Keratinocyte (primary cell): ENCODE measurements at regions not wholly inside any gene's neighbourhood (a gene's known extent, or its start where the extent isn't known, plus 50 kb on each side); places are given as distances from the start of the nearest gene placed in this dataset.

Source experiments
- DNase-seq: peaks from one replicate; pipeline ENCODE4 v3.0.0-alpha.2; 2011; ENCODE audit warnings: low read depth, missing footprints, low spot score
- FAIRE-seq: peaks from 2 replicates; lab custom pipeline; 2011; peaks lifted over from hg19 to GRCh38; lab: Jason Lieb, UNC
- H2AFZ ChIP-seq: 2 replicates; pipeline ENCODE4 v1.6.0; 2012; ENCODE audit warnings: low read length, control low read depth, inconsistent platforms; ENCODE audit not compliant: control insufficient read depth
- H3K27ac ChIP-seq: 2 replicates; pipeline ENCODE4 v1.5.1; 2011; ENCODE audit warnings: low read length; ENCODE audit not compliant: control insufficient read depth, insufficient read depth
- H3K27me3 ChIP-seq: 3 replicates; pipeline ENCODE4 v1.6.0; 2011; ENCODE audit warnings: low read length; ENCODE audit not compliant: control insufficient read depth, insufficient read depth; ENCODE audit errors: extremely low read depth
- H3K36me3 ChIP-seq, 2 experiments: 2 replicates in 1 of 2; 3 replicates in 1 of 2; pipeline ENCODE4 v1.5.1; 2011; ENCODE audit warnings: low read length in 2 of 2, mild to moderate bottlenecking in 1 of 2; ENCODE audit not compliant: control insufficient read depth in 2 of 2, insufficient read depth in 2 of 2; ENCODE audit errors: extremely low read depth in 1 of 2
- H3K4me1 ChIP-seq: 3 replicates; pipeline ENCODE4 v1.5.1; 2011; ENCODE audit warnings: low read length; ENCODE audit not compliant: control insufficient read depth, insufficient read depth; ENCODE audit errors: extremely low read depth
- H3K4me2 ChIP-seq: 3 replicates; pipeline ENCODE4 v1.6.0; 2011; ENCODE audit warnings: low read depth, low read length; ENCODE audit not compliant: control insufficient read depth, insufficient read depth; ENCODE audit errors: extremely low read depth
- H3K4me3 ChIP-seq, 3 experiments: fragments of 200-600 bp in 1 of 3; sonication (generic) in 1 of 3; 2 replicates in 2 of 3; 3 replicates in 1 of 3; pipeline ENCODE4 v1.5.1; 2011 to 2016; ENCODE audit warnings: low read length in 3 of 3, mild to moderate bottlenecking in 3 of 3, control low read depth in 2 of 3, inconsistent platforms in 1 of 3, low read depth in 1 of 3, mixed read lengths in 1 of 3, mixed run types in 1 of 3, moderate library complexity in 1 of 3; ENCODE audit not compliant: control insufficient read depth in 2 of 3, insufficient read depth in 2 of 3; ENCODE audit errors: extremely low read depth in 1 of 3
- H3K79me2 ChIP-seq: 2 replicates; pipeline ENCODE4 v1.6.0; 2012; ENCODE audit warnings: low read length; ENCODE audit not compliant: control insufficient read depth, insufficient read depth
- H3K9ac ChIP-seq: 3 replicates; pipeline ENCODE4 v1.6.0; 2011; ENCODE audit warnings: low read length; ENCODE audit not compliant: control insufficient read depth, insufficient read depth; ENCODE audit errors: extremely low read depth
- H3K9me1 ChIP-seq: 3 replicates; pipeline ENCODE4 v1.6.0; 2011; ENCODE audit warnings: low read length; ENCODE audit not compliant: control insufficient read depth, insufficient read depth; ENCODE audit errors: extremely low read depth
- H3K9me3 ChIP-seq: 2 replicates; pipeline ENCODE4 v1.5.1; 2012; ENCODE audit warnings: low read depth, low read length; ENCODE audit not compliant: control insufficient read depth
- H4K20me1 ChIP-seq: 3 replicates; pipeline ENCODE4 v1.6.0; 2011; ENCODE audit warnings: low read length; ENCODE audit not compliant: control insufficient read depth, insufficient read depth; ENCODE audit errors: extremely low read depth
- EZH2 ChIP-seq: IDR thresholded peaks from one replicate; pipeline ENCODE4 v1.6.1; 2012; ENCODE audit warnings: inconsistent platforms, mild to moderate bottlenecking, low read length, moderate library complexity
- dilution Hi-C: fragments of 300-500 bp; cut with MboI; formaldehyde crosslinking; loops from one replicate; pipeline ENCODE4 v1.7.0; 2020; ENCODE audit warnings: low sequenced_read_pairs; ENCODE audit not compliant: extremely low pct_ligation_motif_present
- TF ChIP-seq, protein P1 (sequence below), 3 experiments: IDR thresholded peaks in 1 of 3; conservative IDR thresholded peaks in 1 of 3; optimal IDR thresholded peaks in 1 of 3; 2 replicates in 2 of 3; 3 replicates in 1 of 3; pipeline versions ENCODE3 to v1.5.1; 2011; ENCODE audit warnings: low read length in 3 of 3, mild to moderate bottlenecking in 3 of 3, moderate library complexity in 2 of 3, control low read depth in 1 of 3, inconsistent platforms in 1 of 3; ENCODE audit not compliant: insufficient read depth in 2 of 3; ENCODE audit errors: extremely low read depth in 1 of 3

DNA sequence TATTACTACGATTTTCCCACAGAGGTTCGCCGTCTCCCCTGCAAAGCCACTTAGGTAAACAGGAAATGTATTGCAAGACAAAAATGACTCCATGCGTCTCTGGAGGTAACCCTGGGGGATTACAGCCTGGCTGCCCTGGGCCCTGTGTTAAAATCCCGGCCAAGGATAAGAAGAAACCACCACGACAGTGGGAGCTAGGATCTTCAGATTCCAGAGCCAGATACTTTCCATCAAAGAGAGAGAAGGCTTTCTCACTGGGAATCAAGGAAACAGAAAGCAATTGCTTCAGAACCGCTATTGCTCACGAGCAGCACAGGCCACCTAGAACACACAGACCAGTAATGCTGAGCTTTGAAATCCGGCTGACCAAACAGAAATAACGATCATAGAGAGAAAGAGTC is 97.9 kb upstream of the ZNF516 start:
- TF ChIP-seq EZH2: no peak
- TF ChIP-seq, protein P1, sequence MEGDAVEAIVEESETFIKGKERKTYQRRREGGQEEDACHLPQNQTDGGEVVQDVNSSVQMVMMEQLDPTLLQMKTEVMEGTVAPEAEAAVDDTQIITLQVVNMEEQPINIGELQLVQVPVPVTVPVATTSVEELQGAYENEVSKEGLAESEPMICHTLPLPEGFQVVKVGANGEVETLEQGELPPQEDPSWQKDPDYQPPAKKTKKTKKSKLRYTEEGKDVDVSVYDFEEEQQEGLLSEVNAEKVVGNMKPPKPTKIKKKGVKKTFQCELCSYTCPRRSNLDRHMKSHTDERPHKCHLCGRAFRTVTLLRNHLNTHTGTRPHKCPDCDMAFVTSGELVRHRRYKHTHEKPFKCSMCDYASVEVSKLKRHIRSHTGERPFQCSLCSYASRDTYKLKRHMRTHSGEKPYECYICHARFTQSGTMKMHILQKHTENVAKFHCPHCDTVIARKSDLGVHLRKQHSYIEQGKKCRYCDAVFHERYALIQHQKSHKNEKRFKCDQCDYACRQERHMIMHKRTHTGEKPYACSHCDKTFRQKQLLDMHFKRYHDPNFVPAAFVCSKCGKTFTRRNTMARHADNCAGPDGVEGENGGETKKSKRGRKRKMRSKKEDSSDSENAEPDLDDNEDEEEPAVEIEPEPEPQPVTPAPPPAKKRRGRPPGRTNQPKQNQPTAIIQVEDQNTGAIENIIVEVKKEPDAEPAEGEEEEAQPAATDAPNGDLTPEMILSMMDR (optimal IDR thresholded peaks at IDR 0.05 in 1 of 3, IDR thresholded peaks at IDR 0.05 in 1 of 3, conservative IDR thresholded peaks at IDR 0.05 in 1 of 3; ENCODE audit: extremely low read depth in 1 of 3, insufficient read depth in 2 of 3, low read length in 3 of 3): no peak
- Histone ChIP-seq H3K4me2 (no peak overlapping the region), H2AFZ (no peak overlapping the region), H3K4me1 (no peaks in the 10 kb centered on the region), H3K27me3 (peaks cover 9% of the 10 kb centered on the region), H3K36me3 (no peaks in the 10 kb centered on the region), H3K27ac (no peak overlapping the region), H3K4me3 (no peak overlapping the region), H3K9ac (no peak overlapping the region), H4K20me1 (no peaks in the 10 kb centered on the region), H3K9me1 (no peaks in the 10 kb centered on the region), H3K79me2 (no peaks in the 10 kb centered on the region), H3K9me3 (no peaks in the 10 kb centered on the region)
- no peak for FAIRE-seq
- no peak for DNase-seq
- dilution Hi-C loops: no loop called here

DNA sequence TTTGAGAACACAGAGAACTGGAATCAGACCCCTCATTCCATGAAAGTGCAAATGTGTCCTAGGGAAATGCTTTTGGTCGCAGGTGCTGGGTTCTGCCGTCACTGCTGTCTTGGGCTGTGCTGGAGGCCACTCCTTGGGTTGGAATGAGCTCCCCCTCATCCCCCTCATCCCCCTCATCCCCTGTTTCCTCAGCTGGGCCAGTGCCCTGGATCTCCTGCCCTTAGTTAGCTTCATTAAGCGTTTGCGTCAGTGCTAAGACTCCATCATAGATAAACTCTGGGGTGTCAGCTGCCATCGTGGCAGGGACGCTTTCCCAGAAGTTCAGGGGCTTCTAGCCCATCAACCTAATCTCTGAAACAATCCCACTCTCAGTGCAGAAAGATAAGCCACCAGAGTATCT is 97.1 kb upstream of the ZNF516 start:
- Histone ChIP-seq H3K27ac (no peak overlapping the region), H2AFZ (no peak overlapping the region), H3K79me2 (no peaks in the 10 kb centered on the region), H3K9me3 (no peaks in the 10 kb centered on the region), H3K27me3 (peaks cover 9% of the 10 kb centered on the region), H3K9ac (no peak overlapping the region), H3K9me1 (no peaks in the 10 kb centered on the region), H4K20me1 (no peaks in the 10 kb centered on the region), H3K4me1 (no peaks in the 10 kb centered on the region), H3K4me2 (no peak overlapping the region), H3K4me3 (no peak overlapping the region), H3K36me3 (no peaks in the 10 kb centered on the region)
- dilution Hi-C loops: no loop called here
- TF ChIP-seq, protein P1 (optimal IDR thresholded peaks at IDR 0.05 in 1 of 3, IDR thresholded peaks at IDR 0.05 in 1 of 3, conservative IDR thresholded peaks at IDR 0.05 in 1 of 3; ENCODE audit: extremely low read depth in 1 of 3, insufficient read depth in 2 of 3, low read length in 3 of 3): no peak
- TF ChIP-seq EZH2: no peak
- DNase-seq: no peak
- no peak for FAIRE-seq
